ENCODE measurements at regions not wholly inside any gene's neighbourhood (a gene's known extent, or its start where the extent isn't known, plus 50 kb on each side); places are given as distances from the start of the nearest gene placed in this dataset.

DNA sequence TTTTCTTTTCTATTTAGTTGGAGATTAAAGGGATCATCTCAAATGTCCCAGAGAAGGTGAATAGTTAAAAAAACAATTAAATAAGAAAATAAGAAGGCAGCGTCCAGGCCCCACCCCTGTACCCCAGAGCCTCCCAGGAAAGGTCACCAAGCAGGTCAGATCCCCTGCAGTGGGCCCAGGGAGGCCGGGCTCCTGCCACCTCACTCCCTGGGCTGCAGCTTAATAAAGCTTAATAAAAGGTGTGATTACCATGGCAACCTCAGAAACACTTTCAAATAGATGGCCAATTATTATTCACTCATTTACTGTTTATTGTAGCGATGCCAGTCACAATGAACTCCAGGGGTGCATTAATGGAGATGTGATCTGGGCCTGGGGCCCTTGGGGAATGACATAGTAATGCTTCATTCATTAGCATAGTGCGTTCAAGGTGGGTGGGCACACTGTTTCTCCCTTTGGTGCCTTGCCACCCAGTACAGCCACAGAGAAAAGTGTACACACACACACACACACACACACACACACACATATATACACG is 386.2 kb downstream of the CADM1 start:
- Histone ChIP-seq H3K27ac (ENCODE audit: low read depth, low read length) (no peak overlapping the region), H3K4me1 (ENCODE audit: control insufficient read depth in 1 of 2, insufficient read depth in 2 of 2, low read length in 2 of 2) (no peaks in the 10 kb centered on the region), H4K20me1 (ENCODE audit: insufficient read depth) (no peaks in the 10 kb centered on the region), H3K36me3 (ENCODE audit: control insufficient read depth in 1 of 2, insufficient read depth in 2 of 2, low read length in 2 of 2) (no peaks in the 10 kb centered on the region), H2AFZ (ENCODE audit: low read depth, low read length, poor library complexity, severe bottlenecking) (no peak overlapping the region), H3K9me2 (ENCODE audit: insufficient read depth) (no peaks in the 10 kb centered on the region), H3K27me3 (ENCODE audit: insufficient read depth, low read length) (no peaks in the 10 kb centered on the region), H3K4me2 (ENCODE audit: low read length) (no peak overlapping the region), H3K9ac (ENCODE audit: low read length) (no peak overlapping the region), H3K9me3 (ENCODE audit: control insufficient read depth in 1 of 2, insufficient read depth in 1 of 2, low read depth in 1 of 2, low read length in 2 of 2) (no peaks in the 10 kb centered on the region; a peak in 1 of 4 replicates), H3K79me2 (ENCODE audit: insufficient read depth, low read length) (no peaks in the 10 kb centered on the region), H3K4me3 (replicated peaks in 1 of 2; ENCODE audit: low read depth in 1 of 2, low read length in 2 of 2) (no peak overlapping the region)
- POLR2A ChIA-PET = no interaction called here
- no TSS peak for BruUV-seq (replicated peaks)
- ATAC-seq = no peak
- intact Hi-C loops (cut with micrococcal nuclease) = no loop called here
- RAD21 ChIA-PET (ENCODE audit: low non-redundant PET in 1 of 2, low total read pairs in 2 of 2, uncharacterized antibody in 2 of 2, unreplicated experiment in 2 of 2) = no interaction called here
- CTCF ChIA-PET = no interaction called here
- DNase-seq (ENCODE audit: low read depth, low spot score) = no peak
- TF ChIP-seq JUND (IDR thresholded peaks at IDR 0.05) (no peak), SP1 (IDR thresholded peaks at IDR 0.05; ENCODE audit: low read depth) (no peak), ATF3 (IDR thresholded peaks at IDR 0.05) (no peak), EGR1 (IDR thresholded peaks at IDR 0.05; ENCODE audit: low read depth) (no peak), CBX3 (IDR thresholded peaks at IDR 0.05; ENCODE audit: low read depth) (no peak), CEBPB (IDR thresholded peaks at IDR 0.05; ENCODE audit: low read depth) (no peak), REST (IDR thresholded peaks at IDR 0.05; ENCODE audit: low read depth) (no peak), YY1 (IDR thresholded peaks at IDR 0.05; ENCODE audit: extremely low read depth, insufficient replicate concordance, low read depth, low read length) (no peak), POLR2A (IDR thresholded peaks at IDR 0.05; ENCODE audit: borderline replicate concordance, extremely low read depth, insufficient read depth, insufficient read length) (no peak), ELF1 (IDR thresholded peaks at IDR 0.05; ENCODE audit: borderline replicate concordance, low read depth) (no peak), SRF (IDR thresholded peaks at IDR 0.05; ENCODE audit: low read depth) (no peak), ZNF274 (IDR thresholded peaks at IDR 0.05; ENCODE audit: low read depth, low read length) (no peak), RAD21 (IDR thresholded peaks at IDR 0.05; ENCODE audit: low read depth) (no peak), TCF7L2 (IDR thresholded peaks at IDR 0.05; ENCODE audit: borderline replicate concordance, extremely low read depth, insufficient read depth, insufficient read length) (no peak), SIN3A (IDR thresholded peaks at IDR 0.05; ENCODE audit: low read depth) (no peak), ZFX (IDR thresholded peaks at IDR 0.05) (no peak), EZH2phosphoT487 (IDR thresholded peaks at IDR 0.05; ENCODE audit: borderline replicate concordance) (no peak)
- TF ChIP-seq, protein P1, sequence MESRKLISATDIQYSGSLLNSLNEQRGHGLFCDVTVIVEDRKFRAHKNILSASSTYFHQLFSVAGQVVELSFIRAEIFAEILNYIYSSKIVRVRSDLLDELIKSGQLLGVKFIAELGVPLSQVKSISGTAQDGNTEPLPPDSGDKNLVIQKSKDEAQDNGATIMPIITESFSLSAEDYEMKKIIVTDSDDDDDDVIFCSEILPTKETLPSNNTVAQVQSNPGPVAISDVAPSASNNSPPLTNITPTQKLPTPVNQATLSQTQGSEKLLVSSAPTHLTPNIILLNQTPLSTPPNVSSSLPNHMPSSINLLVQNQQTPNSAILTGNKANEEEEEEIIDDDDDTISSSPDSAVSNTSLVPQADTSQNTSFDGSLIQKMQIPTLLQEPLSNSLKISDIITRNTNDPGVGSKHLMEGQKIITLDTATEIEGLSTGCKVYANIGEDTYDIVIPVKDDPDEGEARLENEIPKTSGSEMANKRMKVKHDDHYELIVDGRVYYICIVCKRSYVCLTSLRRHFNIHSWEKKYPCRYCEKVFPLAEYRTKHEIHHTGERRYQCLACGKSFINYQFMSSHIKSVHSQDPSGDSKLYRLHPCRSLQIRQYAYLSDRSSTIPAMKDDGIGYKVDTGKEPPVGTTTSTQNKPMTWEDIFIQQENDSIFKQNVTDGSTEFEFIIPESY (IDR thresholded peaks at IDR 0.05; ENCODE audit: extremely low read depth, insufficient replicate concordance, low read length) = no peak

All from HCT116 (cell line).